GM12878 (cell line): ENCODE measurements at regions not wholly inside any gene's neighbourhood (a gene's known extent, or its start where the extent isn't known, plus 50 kb on each side); places are given as distances from the start of the nearest gene placed in this dataset.

ENCODE experiments used
- ATAC-seq: fragments of 200-7000 bp; cut with Tn5 transposase; 3 replicates; pipeline ENCODE4 v1.9.1; 2020; ENCODE audit warnings: mild to moderate bottlenecking, moderate library complexity
- BruUV-seq: library from RNA; stranded (reverse); fragments of 400-500 nt; replicated peaks from 2 replicates; lab custom pipeline; 2021; lab: Mats Ljungman, UMichigan
- CTCF ChIA-PET: fragments of 300-600 bp; sonication (Branson Sonifier 250); formaldehyde crosslinking; extraction: SDS; loops from one replicate; lab custom pipeline; 2021; ENCODE audit warnings: inconsistent platforms; lab: Yijun Ruan, JAX
- POLR2A ChIA-PET: fragments of 350-600 bp; formaldehyde crosslinking; extraction: SDS; loops from one replicate; lab custom pipeline; 2021; ENCODE audit warnings: inconsistent platforms; lab: Charles Lee
- RAD21 ChIA-PET: fragments of 300-600 bp; sonication (Branson Sonifier 250); formaldehyde crosslinking; loops from one replicate; lab custom pipeline; 2023; ENCODE audit warnings: antibody characterized with exemption; ENCODE audit not compliant: unreplicated experiment; lab: Charles Lee
- SMC1A ChIA-PET: fragments of 300-600 bp; sonication (Branson Sonifier 250); formaldehyde crosslinking; loops from one replicate; lab custom pipeline; 2023; ENCODE audit not compliant: unreplicated experiment, uncharacterized antibody; lab: Charles Lee
- DNase-seq: peaks from one replicate; pipeline ENCODE4 v3.0.0-alpha.2; 2011; ENCODE audit warnings: low read depth, low spot score
- FAIRE-seq: peaks from 3 replicates; lab custom pipeline; 2011; peaks lifted over from hg19 to GRCh38; lab: Jason Lieb, UNC
- H2AFZ ChIP-seq: 2 replicates; pipeline ENCODE4 v1.6.0; 2011; ENCODE audit warnings: low read depth, low read length, control low read depth; ENCODE audit not compliant: control insufficient read depth
- H3K27ac ChIP-seq: 2 replicates; pipeline ENCODE4 v1.5.1; 2011; ENCODE audit warnings: control low read depth; ENCODE audit not compliant: control insufficient read depth, insufficient read depth
- H3K27me3 ChIP-seq, 2 experiments: replicated peaks in 1 of 2; 2 replicates each; pipeline versions ENCODE4 v1.6.0 to v1.6.1; 2011; ENCODE audit warnings: low read length in 1 of 2; ENCODE audit not compliant: control insufficient read depth in 2 of 2, insufficient read depth in 2 of 2
- H3K36me3 ChIP-seq, 2 experiments: 2 replicates each; pipeline ENCODE4 v1.5.1; 2011; ENCODE audit warnings: low read length in 1 of 2; ENCODE audit not compliant: control insufficient read depth in 2 of 2, insufficient read depth in 2 of 2
- H3K4me1 ChIP-seq: 2 replicates; pipeline ENCODE4 v1.6.1; 2011; ENCODE audit warnings: mild to moderate bottlenecking, low read length, moderate library complexity, mixed read lengths; ENCODE audit not compliant: control insufficient read depth, insufficient read depth
- H3K4me2 ChIP-seq: 2 replicates; pipeline ENCODE4 v1.6.0; 2011; ENCODE audit warnings: control low read depth; ENCODE audit not compliant: control insufficient read depth, insufficient read depth
- H3K4me3 ChIP-seq: fragments of 200-600 bp; sonication (generic); 2 replicates; pipeline ENCODE4 v1.5.1; 2016
- H3K79me2 ChIP-seq: 2 replicates; pipeline ENCODE4 v1.6.0; 2011; ENCODE audit warnings: low read length; ENCODE audit not compliant: control insufficient read depth, insufficient read depth
- H3K9ac ChIP-seq: 2 replicates; pipeline ENCODE4 v1.8.0; 2011; ENCODE audit warnings: low read length, control low read depth, mixed read lengths; ENCODE audit not compliant: control insufficient read depth, insufficient read depth
- H3K9me3 ChIP-seq: replicated peaks from 3 replicates; pipeline ENCODE4 v1.5.1; 2011; ENCODE audit warnings: mild to moderate bottlenecking, low read length; ENCODE audit not compliant: control insufficient read depth, insufficient read depth
- H4K20me1 ChIP-seq: 2 replicates; pipeline ENCODE4 v1.6.0; 2011; ENCODE audit not compliant: control insufficient read depth, insufficient read depth
- ATF7 ChIP-seq: fragments of 450-650 bp; IDR thresholded peaks from 2 replicates; pipeline ENCODE4 v1.6.1; 2016; ENCODE audit warnings: low read depth, mild to moderate bottlenecking
- CREB1 ChIP-seq: IDR thresholded peaks from 2 replicates; pipeline ENCODE4 v1.6.1; 2012; ENCODE audit warnings: low read depth, mild to moderate bottlenecking, inconsistent platforms
- MXI1 ChIP-seq: fragments of 150-350 bp; IDR thresholded peaks from 2 replicates; pipeline ENCODE4 v1.6.1; 2011; ENCODE audit warnings: low read depth, mild to moderate bottlenecking, inconsistent platforms, low read length, improper control_type of control experiment
- MYB ChIP-seq: fragments of 150-350 bp; IDR thresholded peaks from 2 replicates; pipeline ENCODE4 v1.6.1; 2014; ENCODE audit warnings: mild to moderate bottlenecking, low read depth, low read length, borderline replicate concordance
- PBX3 ChIP-seq: IDR thresholded peaks from 2 replicates; pipeline ENCODE4 v1.6.1; 2011; ENCODE audit warnings: mild to moderate bottlenecking, low read depth, low read length, moderate library complexity; ENCODE audit not compliant: insufficient replicate concordance
- POLR2AphosphoS5 ChIP-seq: IDR thresholded peaks from 2 replicates; pipeline ENCODE4 v1.6.1; 2011; ENCODE audit warnings: mild to moderate bottlenecking, low read length, inconsistent platforms
- REST ChIP-seq: IDR thresholded peaks from 2 replicates; pipeline ENCODE4 v1.6.1; 2012; ENCODE audit warnings: mild to moderate bottlenecking, low read depth, low read length
- SPI1 ChIP-seq: IDR thresholded peaks from 2 replicates; pipeline ENCODE4 v1.6.1; 2011; ENCODE audit warnings: low read depth, mild to moderate bottlenecking, low read length, moderate library complexity, borderline replicate concordance; ENCODE audit not compliant: insufficient read depth
- SUPT20H ChIP-seq: IDR thresholded peaks from 2 replicates; pipeline ENCODE4 v1.6.1; 2011; ENCODE audit warnings: low read depth, mild to moderate bottlenecking, low read length, moderate library complexity, borderline replicate concordance; ENCODE audit not compliant: control insufficient read depth
- YBX1 ChIP-seq: fragments of 450-650 bp; IDR thresholded peaks from 2 replicates; pipeline ENCODE4 v1.6.1; 2016; ENCODE audit warnings: antibody characterized with exemption
- ZBED1 ChIP-seq: IDR thresholded peaks from 2 replicates; pipeline ENCODE4 v1.6.1; 2016; ENCODE audit warnings: borderline replicate concordance
- WGBS: methylation state at CpG from one replicate; pipeline ENCODE4 v1.1.6; 2016; ENCODE audit warnings: low lambda C conversion rate; ENCODE audit not compliant: insufficient replicate concordance, insufficient coverage; ENCODE audit errors: missing lambda C conversion rate; 5-methylcytosine and 5-hydroxymethylcytosine counted together
- in situ Hi-C: fragments of 300-500 bp; cut with MboI; formaldehyde crosslinking; loops from 9 replicates; pipeline ENCODE4 v1.14.3; 2018; ENCODE audit warnings: mixed read lengths
- intact Hi-C: fragments of 100-400 bp; cut with micrococcal nuclease; formaldehyde crosslinking; loops from one replicate; pipeline ENCODE4 v1.14.2; 2022; ENCODE audit not compliant: unreplicated experiment
- TF ChIP-seq, protein P1 (sequence below): fragments of 450-650 bp; IDR thresholded peaks from 2 replicates; pipeline ENCODE4 v1.6.1; 2018; ENCODE audit warnings: mild to moderate bottlenecking, low read depth, moderate library complexity; ENCODE audit not compliant: partially characterized antibody

GRCh38 chr5:58380655-58381054 lies 79.2 kb downstream of the PLK2 start (continued):
- TF ChIP-seq, protein P1, sequence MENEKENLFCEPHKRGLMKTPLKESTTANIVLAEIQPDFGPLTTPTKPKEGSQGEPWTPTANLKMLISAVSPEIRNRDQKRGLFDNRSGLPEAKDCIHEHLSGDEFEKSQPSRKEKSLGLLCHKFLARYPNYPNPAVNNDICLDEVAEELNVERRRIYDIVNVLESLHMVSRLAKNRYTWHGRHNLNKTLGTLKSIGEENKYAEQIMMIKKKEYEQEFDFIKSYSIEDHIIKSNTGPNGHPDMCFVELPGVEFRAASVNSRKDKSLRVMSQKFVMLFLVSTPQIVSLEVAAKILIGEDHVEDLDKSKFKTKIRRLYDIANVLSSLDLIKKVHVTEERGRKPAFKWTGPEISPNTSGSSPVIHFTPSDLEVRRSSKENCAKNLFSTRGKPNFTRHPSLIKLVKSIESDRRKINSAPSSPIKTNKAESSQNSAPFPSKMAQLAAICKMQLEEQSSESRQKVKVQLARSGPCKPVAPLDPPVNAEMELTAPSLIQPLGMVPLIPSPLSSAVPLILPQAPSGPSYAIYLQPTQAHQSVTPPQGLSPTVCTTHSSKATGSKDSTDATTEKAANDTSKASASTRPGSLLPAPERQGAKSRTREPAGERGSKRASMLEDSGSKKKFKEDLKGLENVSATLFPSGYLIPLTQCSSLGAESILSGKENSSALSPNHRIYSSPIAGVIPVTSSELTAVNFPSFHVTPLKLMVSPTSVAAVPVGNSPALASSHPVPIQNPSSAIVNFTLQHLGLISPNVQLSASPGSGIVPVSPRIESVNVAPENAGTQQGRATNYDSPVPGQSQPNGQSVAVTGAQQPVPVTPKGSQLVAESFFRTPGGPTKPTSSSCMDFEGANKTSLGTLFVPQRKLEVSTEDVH: no peak
- no peak for TF ChIP-seq SPI1
- no peak for TF ChIP-seq PBX3

- ATAC-seq (no peak), DNase-seq (no peak), FAIRE-seq (no peak)
- Histone ChIP-seq H3K4me2 (no peak overlapping the region), H3K4me1 (no peaks in the 10 kb centered on the region), H2AFZ (no peak overlapping the region), H3K9me3 (no peaks in the 10 kb centered on the region; the same call in 2 of the 3 replicates), H4K20me1 (no peaks in the 10 kb centered on the region), H3K36me3 (no peaks in the 10 kb centered on the region), H3K9ac (no peak overlapping the region), H3K27ac (no peak overlapping the region), H3K27me3 (no peaks in the 10 kb centered on the region), H3K4me3 (no peak overlapping the region), H3K79me2 (no peaks in the 10 kb centered on the region)
- WGBS: 51% methylated on average over 6 of the region's 6 CpGs
- ChIA-PET SMC1A (no interaction called here), CTCF (no interaction called here), POLR2A (interaction anchor here (1.1 kb wide), 1 partner anchor 38 kb away, joined by 4 read pairs; no protein-coding TSS in a partner anchor), RAD21 (interaction anchor here (1.0 kb wide), 1 partner anchor 80 kb away, joined by 4 read pairs; no protein-coding TSS in a partner anchor)
- intact Hi-C loops: no loop called here
- in situ Hi-C loops: no loop called here
- no TSS peak for BruUV-seq
- no peak for TF ChIP-seq POLR2AphosphoS5
- TF ChIP-seq SUPT20H: no peak
- no peak for TF ChIP-seq MXI1
- TF ChIP-seq CREB1: no peak
- TF ChIP-seq ZBED1: no peak
- no peak for TF ChIP-seq YBX1
- TF ChIP-seq MYB: no peak
- TF ChIP-seq ATF7: no peak
- TF ChIP-seq REST: no peak
- TF ChIP-seq PBX3: no peak
These were observed 81.1 kb downstream of the PLK2 start for GRCh38 chr5:58378613-58379390.
